ENCODE measurements at regions not wholly inside any gene's neighbourhood (a gene's known extent, or its start where the extent isn't known, plus 50 kb on each side); places are given as distances from the start of the nearest gene placed in this dataset.
"Not testable (repeated sequence)": the region's sequence is repeated elsewhere in the genome, so short reads cannot be mapped to it uniquely, and the experiment has no call there.

- H3K36me3 ChIP-seq, result no peaks in the 10 kb centered on the region
- H3K4me3 ChIP-seq (ENCODE audit: low read depth in 1 of 2, low read length in 1 of 2), result no peak overlapping the region
- no peaks in the 10 kb centered on the region for H3K4me1 ChIP-seq (ENCODE audit: control insufficient read depth in 1 of 2, insufficient read depth in 1 of 2, low read depth in 1 of 2, low read length in 1 of 2)
- H3K27me3 ChIP-seq, result no peaks in the 10 kb centered on the region
- no peak for TF ChIP-seq CTCF (IDR thresholded peaks at IDR 0.05)
- no peak overlapping the region for H3K27ac ChIP-seq
- no peaks in the 10 kb centered on the region for H3K9me3 ChIP-seq
These were observed 579.4 kb upstream of the SLC8A1 start for GRCh38 chr2:41031282-41031681.

- no peak overlapping the region for H3K27ac ChIP-seq
- H3K4me1 ChIP-seq (ENCODE audit: control insufficient read depth in 1 of 2, insufficient read depth in 1 of 2, low read depth in 1 of 2, low read length in 1 of 2), result no peaks in the 10 kb centered on the region
- no peak for TF ChIP-seq CTCF (IDR thresholded peaks at IDR 0.05)
- H3K9me3 ChIP-seq, result no peaks in the 10 kb centered on the region
- H3K36me3 ChIP-seq, result no peaks in the 10 kb centered on the region
- no peak overlapping the region for H3K4me3 ChIP-seq (ENCODE audit: low read depth in 1 of 2, low read length in 1 of 2)
- H3K27me3 ChIP-seq, result no peaks in the 10 kb centered on the region
These were observed 580.8 kb upstream of the SLC8A1 start for GRCh38 chr2:41032715-41033114.

- H3K27me3 ChIP-seq, result no peaks in the 10 kb centered on the region
- no peaks in the 10 kb centered on the region for H3K9me3 ChIP-seq
- TF ChIP-seq CTCF (IDR thresholded peaks at IDR 0.05), result no peak
- H3K27ac ChIP-seq, result no peak overlapping the region
- H3K36me3 ChIP-seq, result no peaks in the 10 kb centered on the region
- no peak overlapping the region for H3K4me3 ChIP-seq (ENCODE audit: low read depth in 1 of 2, low read length in 1 of 2)
- no peaks in the 10 kb centered on the region for H3K4me1 ChIP-seq (ENCODE audit: control insufficient read depth in 1 of 2, insufficient read depth in 1 of 2, low read depth in 1 of 2, low read length in 1 of 2)
These were observed 581.2 kb upstream of the SLC8A1 start for GRCh38 chr2:41033127-41033526.

- Histone ChIP-seq H3K27me3 (no peaks in the 10 kb centered on the region), H3K4me1 (ENCODE audit: control insufficient read depth in 1 of 2, insufficient read depth in 1 of 2, low read depth in 1 of 2, low read length in 1 of 2) (no peaks in the 10 kb centered on the region), H3K9me3 (no peaks in the 10 kb centered on the region), H3K36me3 (no peaks in the 10 kb centered on the region), H3K4me3 (ENCODE audit: low read depth in 1 of 2, low read length in 1 of 2) (no peak overlapping the region), H3K27ac (no peak overlapping the region)
- TF ChIP-seq CTCF (IDR thresholded peaks at IDR 0.05), result no peak
These were observed 586.5 kb upstream of the SLC8A1 start for GRCh38 chr2:41038408-41038807.

- not testable (repeated sequence) for H3K9me3 ChIP-seq; H3K27me3 ChIP-seq; H3K4me1 ChIP-seq (ENCODE audit: control insufficient read depth in 1 of 2, insufficient read depth in 1 of 2, low read depth in 1 of 2, low read length in 1 of 2); H3K36me3 ChIP-seq; H3K27ac ChIP-seq; H3K4me3 ChIP-seq (ENCODE audit: low read depth in 1 of 2, low read length in 1 of 2)
These were observed 587.9 kb upstream of the SLC8A1 start for GRCh38 chr2:41039750-41040149.

GRCh38 chr2:41040782-41041520 lies 589.1 kb upstream of the SLC8A1 start:
- H3K9me3 ChIP-seq, result no peaks in the 10 kb centered on the region
- H3K4me3 ChIP-seq (ENCODE audit: low read depth in 1 of 2, low read length in 1 of 2), result no peak overlapping the region
- no peak for TF ChIP-seq CTCF (IDR thresholded peaks at IDR 0.05)
- no peak overlapping the region for H3K27ac ChIP-seq
- H3K36me3 ChIP-seq, result no peaks in the 10 kb centered on the region
- no peaks in the 10 kb centered on the region for H3K4me1 ChIP-seq (ENCODE audit: control insufficient read depth in 1 of 2, insufficient read depth in 1 of 2, low read depth in 1 of 2, low read length in 1 of 2)
- no peaks in the 10 kb centered on the region for H3K27me3 ChIP-seq
